Hippocampal formation (tissue), 2 donors: ENCODE measurements at regions not wholly inside any gene's neighbourhood (a gene's known extent, or its start where the extent isn't known, plus 50 kb on each side); places are given as distances from the start of the nearest gene placed in this dataset.
"Not testable (repeated sequence)": the region's sequence is repeated elsewhere in the genome, so short reads cannot be mapped to it uniquely, and the experiment has no call there.

Experiments used
- DNase-seq, 2 donors: peaks; one replicate each; lab custom pipeline; 2025; lab: John Stamatoyannopoulos, UW

GRCh38 chr3:146757759-146758158 is 152.6 kb upstream of the PLSCR5 start:
- DNase-seq: no peak

GRCh38 chr3:146750196-146750595 is 145.1 kb upstream of the PLSCR5 start:
- DNase-seq: no peak

GRCh38 chr3:146747928-146748327 is 142.8 kb upstream of the PLSCR5 start:
- peak in 1 of 2 donors; percentile 44 for DNase-seq

DNA sequence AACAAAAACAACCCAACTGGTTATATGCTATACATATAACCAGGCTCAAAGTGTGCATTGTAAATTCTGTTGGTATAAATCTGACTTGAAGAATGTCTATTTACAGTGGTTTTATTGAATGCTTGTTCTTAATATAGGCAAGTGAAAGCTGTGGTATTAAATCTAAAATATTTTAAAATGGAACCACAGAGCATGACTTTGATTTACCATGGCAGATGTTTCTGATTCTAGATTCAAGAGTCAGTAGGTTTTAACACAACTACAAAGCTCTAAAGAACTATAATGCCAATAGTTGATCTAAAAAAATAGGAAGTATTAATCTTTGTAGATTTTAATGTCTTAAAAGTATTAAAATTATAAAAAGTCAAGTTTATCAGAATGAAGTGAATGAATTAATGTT is 141.9 kb upstream of the PLSCR5 start:
- DNase-seq: no peak

DNA sequence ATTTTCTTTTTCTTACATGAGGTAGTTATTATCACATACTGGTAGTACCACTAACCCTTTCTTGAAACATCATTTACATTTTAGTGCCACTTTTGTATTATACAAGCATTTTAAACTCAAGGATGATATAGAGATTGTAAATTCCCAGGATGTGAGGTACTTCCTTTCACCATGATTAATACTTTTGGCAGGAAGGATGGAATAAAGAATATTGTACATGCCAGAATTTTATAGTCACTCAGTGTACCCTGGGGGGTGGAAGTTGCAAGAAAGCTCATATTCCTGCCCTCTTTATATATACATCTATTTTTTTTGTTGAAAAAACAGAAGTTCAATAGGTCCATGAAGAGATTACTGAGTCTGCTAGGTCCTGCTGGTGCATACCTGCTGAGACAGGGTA is 141.0 kb upstream of the PLSCR5 start:
- no peak for DNase-seq

GRCh38 chr3:146739203-146739671 is 134.1 kb upstream of the PLSCR5 start:
- DNase-seq: no peak

- no peak for DNase-seq
These were observed 127.2 kb upstream of the PLSCR5 start for GRCh38 chr3:146732325-146732724.

DNA sequence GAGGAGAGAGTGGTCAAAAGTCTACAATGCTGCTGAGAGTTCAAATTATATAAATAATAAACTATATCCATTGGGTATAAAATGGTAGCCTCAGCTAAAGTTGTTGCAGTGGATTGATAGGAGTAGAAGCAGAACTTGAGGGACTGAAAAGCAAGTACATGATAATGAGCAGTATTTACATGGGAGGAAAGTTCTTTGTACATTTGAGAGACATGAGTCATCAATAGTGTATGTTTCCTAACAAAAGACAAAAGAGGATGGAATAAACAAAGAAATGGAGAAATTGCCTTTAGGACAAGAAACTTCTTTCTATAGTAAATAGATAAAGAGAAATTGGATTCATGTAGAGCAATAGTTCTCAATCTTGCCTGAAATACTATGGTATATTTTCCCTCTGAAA is 110.0 kb upstream of the PLSCR5 start:
- DNase-seq: no peak

DNA sequence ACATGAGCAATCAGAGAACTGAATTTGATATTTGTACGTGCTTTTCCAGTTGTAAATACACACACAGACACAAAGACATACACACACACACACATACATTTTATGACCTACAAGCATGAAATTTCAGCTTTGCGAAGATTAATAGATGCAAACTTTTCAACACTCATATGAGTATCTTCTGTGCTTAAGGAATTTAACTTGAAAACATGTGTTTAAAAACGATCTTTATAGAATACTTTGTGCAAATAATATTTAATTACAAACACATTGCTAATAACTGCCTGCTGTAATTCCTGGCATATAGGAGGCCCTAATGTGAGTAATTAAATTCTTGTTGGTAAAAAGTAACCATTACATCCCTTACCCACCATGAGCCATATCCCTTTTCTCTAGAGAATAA is 107.7 kb upstream of the PLSCR5 start:
- no peak for DNase-seq

GRCh38 chr3:146709969-146710368 is 104.8 kb upstream of the PLSCR5 start:
- DNase-seq: no peak

DNA sequence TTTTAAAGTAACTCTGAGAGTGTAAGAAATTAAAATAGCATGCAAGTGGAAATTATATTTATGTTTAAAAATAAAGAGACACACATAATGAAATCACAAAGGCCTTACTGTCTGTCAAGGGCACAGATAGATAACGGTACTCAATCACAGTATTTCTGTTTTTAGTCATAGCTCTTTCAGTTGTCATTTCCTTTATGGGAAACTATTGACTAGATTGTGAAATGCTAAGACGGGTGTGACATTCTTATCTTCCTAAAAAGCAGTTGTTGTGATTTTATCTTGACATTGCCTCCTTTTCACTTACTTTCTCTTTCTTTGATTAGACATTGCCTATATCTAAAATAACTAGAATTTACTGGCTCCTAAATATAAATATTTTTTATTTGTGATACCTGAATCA is 100.1 kb upstream of the PLSCR5 start:
- DNase-seq: no peak

GRCh38 chr3:146702237-146702636 is 97.1 kb upstream of the PLSCR5 start:
- DNase-seq: no peak

GRCh38 chr3:146701246-146701645 is 96.1 kb upstream of the PLSCR5 start:
- no peak for DNase-seq

- DNase-seq: not testable (repeated sequence)
These were observed 94.9 kb upstream of the PLSCR5 start for GRCh38 chr3:146700025-146700424.

- DNase-seq: no peak
These were observed 87.1 kb upstream of the PLSCR5 start for GRCh38 chr3:146692254-146692653.

GRCh38 chr3:146685050-146685814 is 80.1 kb upstream of the PLSCR5 start:
- DNase-seq: no peak

- no peak for DNase-seq
These were observed 77.0 kb upstream of the PLSCR5 start for GRCh38 chr3:146682171-146682570.

GRCh38 chr3:146680617-146681016 is 75.5 kb upstream of the PLSCR5 start:
- DNase-seq: no peak

DNA sequence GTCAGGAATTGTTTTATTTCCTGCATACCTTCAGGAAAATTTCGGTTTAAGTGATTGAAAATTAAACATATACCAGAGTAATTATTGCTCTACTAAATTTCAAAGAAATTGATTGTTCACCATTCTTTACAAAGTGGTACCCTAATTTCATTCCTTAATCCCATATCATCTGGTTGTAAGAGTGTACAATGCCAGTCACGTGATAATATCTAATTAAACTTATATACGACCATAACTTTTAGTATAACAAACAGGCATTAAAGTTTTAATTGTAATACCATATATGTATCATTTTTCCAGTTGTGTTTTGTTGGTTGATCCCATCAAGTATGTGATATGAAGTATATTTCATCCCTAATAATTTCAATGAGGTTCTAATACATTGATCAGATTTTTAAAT is 74.8 kb upstream of the PLSCR5 start:
- no peak for DNase-seq

- DNase-seq: no peak
These were observed 74.0 kb upstream of the PLSCR5 start for GRCh38 chr3:146679191-146679590.

GRCh38 chr3:146672941-146673340 is 67.8 kb upstream of the PLSCR5 start:
- no peak for DNase-seq

- no peak for DNase-seq
These were observed 59.3 kb upstream of the PLSCR5 start for GRCh38 chr3:146664403-146664802.

DNA sequence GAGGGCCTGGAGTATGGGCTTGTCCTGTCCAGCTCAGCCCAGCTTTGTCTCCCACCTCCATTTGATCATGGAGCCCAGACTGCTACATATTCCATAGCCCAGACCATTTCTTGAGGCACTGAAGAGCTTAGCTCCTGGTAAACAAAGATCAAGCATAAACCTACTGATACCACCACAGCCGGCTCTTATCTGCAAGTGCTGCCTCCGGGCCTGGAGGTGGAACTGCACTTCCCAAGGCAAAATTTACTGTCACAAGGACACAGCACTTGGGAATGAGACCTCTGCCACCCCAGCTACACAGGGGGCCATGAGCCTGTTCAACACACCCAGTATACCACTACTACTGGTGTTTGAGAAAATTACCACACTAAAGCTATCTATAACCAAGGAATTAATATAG is 53.7 kb upstream of the PLSCR5 start:
- no peak for DNase-seq

GRCh38 chr3:146655333-146655996 is 50.3 kb upstream of the PLSCR5 start:
- no peak for DNase-seq
